Panc1 (cell line): ENCODE measurements at regions not wholly inside any gene's neighbourhood (a gene's known extent, or its start where the extent isn't known, plus 50 kb on each side); places are given as distances from the start of the nearest gene placed in this dataset.

Experiments
- CTCF ChIP-seq: fragments of 450-650 bp; IDR thresholded peaks from 2 replicates; pipeline ENCODE4 v1.5.1; 2017; ENCODE audit warnings: mild to moderate bottlenecking
- POLR2AphosphoS5 ChIP-seq: IDR thresholded peaks from 2 replicates; pipeline ENCODE4 v1.6.1; 2012; ENCODE audit warnings: mild to moderate bottlenecking, low read depth, low read length, moderate library complexity
- REST ChIP-seq, 2 experiments: IDR thresholded peaks; 2 replicates each; pipeline ENCODE4 v1.6.1; 2011 to 2012; ENCODE audit warnings: low read depth in 2 of 2, control low read depth in 1 of 2, low read length in 1 of 2, mild to moderate bottlenecking in 1 of 2, moderate library complexity in 1 of 2; ENCODE audit not compliant: insufficient read depth in 1 of 2
- SIN3A ChIP-seq: IDR thresholded peaks from 2 replicates; pipeline ENCODE4 v1.6.1; 2012; ENCODE audit warnings: low read depth, mild to moderate bottlenecking, low read length, moderate library complexity, borderline replicate concordance; ENCODE audit not compliant: insufficient read depth
- TCF7L2 ChIP-seq: IDR thresholded peaks from 2 replicates; pipeline ENCODE4 v1.6.1; 2011; ENCODE audit warnings: mild to moderate bottlenecking, low read depth, low read length, inconsistent platforms

GRCh38 chr6:135789375-135790050, 62.0 kb upstream of the PDE7B start:
- TF ChIP-seq CTCF: no peak
- no peak for TF ChIP-seq TCF7L2
- no peak for TF ChIP-seq SIN3A
- TF ChIP-seq POLR2AphosphoS5: no peak
- no peak for TF ChIP-seq REST (IDR thresholded peaks at IDR 0.05; ENCODE audit: insufficient read depth in 1 of 2, low read depth in 2 of 2, low read length in 1 of 2)
